GM18511 (cell line): ENCODE measurements at regions not wholly inside any gene's neighbourhood (a gene's known extent, or its start where the extent isn't known, plus 50 kb on each side); places are given as distances from the start of the nearest gene placed in this dataset.

Experiments
- ATAC-seq: cut with Tn5 transposase; IDR thresholded peaks from one replicate; pipeline ENCODE4 v1.9.1; 2021; ENCODE audit warnings: mild to moderate bottlenecking, moderate library complexity; ENCODE audit not compliant: unreplicated experiment

DNA sequence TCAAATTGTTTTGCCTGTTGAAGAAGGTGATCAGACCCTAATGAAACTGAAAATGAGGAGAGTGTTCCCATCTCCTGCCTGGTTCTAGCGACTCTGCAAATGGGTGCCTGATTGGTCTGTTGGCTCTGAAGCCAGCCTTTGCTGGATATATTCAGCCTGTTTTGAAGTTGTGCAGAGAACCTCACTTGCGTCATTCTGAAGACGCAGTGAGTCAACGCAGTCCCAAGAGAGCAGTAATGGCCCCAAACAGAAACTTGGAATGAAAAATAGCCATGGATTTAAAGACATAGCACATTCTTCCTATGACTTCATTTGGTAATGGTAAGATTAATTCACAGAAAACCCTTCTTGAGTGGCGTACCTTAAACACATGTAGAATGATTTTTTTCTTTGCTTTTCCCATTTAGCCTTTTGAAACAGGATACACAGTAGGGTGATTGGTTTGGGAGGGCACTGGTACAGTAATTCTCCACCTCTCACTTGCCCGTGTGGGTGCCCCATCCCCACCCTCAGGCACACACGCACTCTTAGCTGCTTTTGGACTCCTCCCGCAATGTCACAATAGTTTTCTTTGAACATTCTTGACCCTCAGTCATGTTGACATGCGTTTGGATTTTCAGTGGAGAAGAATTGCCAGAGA, 54.1 kb upstream of the ABL1 start:
- ATAC-seq: no peak

GRCh38 chr9:130781569-130781968, 53.5 kb upstream of the ABL1 start:
- no peak for ATAC-seq

DNA sequence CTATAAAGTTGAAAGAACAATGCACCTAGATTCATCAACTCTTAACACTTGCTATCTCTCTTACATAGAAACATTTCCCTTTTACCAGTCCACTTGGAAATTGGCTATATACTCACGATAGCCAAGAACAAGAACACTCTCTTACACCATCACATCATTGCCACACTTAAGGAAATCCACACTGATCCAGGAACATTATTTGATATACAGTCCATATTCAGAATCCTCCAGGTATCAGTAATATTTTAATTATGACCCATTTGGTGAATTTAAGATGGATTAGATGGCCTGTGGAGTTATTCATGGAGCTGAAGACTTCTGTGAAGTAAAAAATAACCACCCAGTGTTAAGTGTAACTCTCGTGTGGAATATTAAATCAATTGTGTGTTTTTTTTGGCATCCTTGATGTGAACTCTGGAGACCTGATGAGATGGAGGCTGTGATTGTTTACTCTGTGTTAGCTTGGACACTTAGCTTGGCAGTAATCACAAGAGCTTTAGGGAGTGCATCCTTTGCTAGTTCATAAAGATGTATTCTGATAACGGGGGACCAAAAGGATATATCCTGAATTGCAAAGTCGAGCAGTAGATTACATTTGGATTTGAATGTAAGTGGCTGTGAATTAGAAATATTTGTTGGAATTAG, 52.0 kb upstream of the ABL1 start:
- ATAC-seq: no peak

DNA sequence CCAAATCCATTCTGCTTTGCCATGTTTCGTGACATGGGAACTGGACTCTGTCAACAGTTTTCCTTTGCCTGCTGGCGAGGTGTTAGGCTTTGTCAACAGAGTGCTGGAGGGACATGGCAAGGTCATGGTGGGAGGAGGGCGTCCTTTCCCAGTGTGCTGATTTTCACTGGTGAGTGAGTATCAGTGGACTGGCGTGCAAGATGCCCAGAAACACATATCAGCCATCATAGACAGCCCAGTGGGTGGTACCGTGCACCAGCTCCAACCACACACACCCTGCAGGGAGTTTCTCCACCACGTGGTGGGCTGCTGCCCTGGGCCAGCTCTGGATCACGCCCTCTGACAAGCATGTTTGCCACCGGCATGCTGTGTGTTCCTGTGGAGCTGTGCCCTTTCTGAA, 50.0 kb upstream of the ABL1 start:
- ATAC-seq: no peak
